MCF 10A (cell line): ENCODE measurements at regions not wholly inside any gene's neighbourhood (a gene's known extent, or its start where the extent isn't known, plus 50 kb on each side); places are given as distances from the start of the nearest gene placed in this dataset.

Experiments used
- BruUV-seq: library from RNA; stranded (reverse); fragments of 400-500 nt; replicated peaks from 2 replicates; lab custom pipeline; 2021; lab: Mats Ljungman, UMichigan
- CTCF ChIA-PET: fragments of 300-600 bp; sonication (Branson Sonifier 250); formaldehyde crosslinking; extraction: SDS; loops from one replicate; lab custom pipeline; 2021; ENCODE audit warnings: antibody characterized with exemption, inconsistent platforms; lab: Yijun Ruan, JAX
- POLR2A ChIA-PET: fragments of 300-600, 350-650 bp; sonication (Branson Sonifier 250); formaldehyde crosslinking; extraction: SDS; loops from one replicate; lab custom pipeline; 2020; ENCODE audit warnings: antibody characterized with exemption, inconsistent platforms; lab: Yijun Ruan, JAX
- DNase-seq: peaks from one replicate; pipeline ENCODE4 v3.0.0-alpha.2; 2018; ENCODE audit not compliant: unreplicated experiment
- H3K27ac Mint-ChIP-seq: one replicate; pipeline ENCODE4 v1.8.0; 2022; ENCODE audit warnings: mild to moderate bottlenecking, low read depth, mixed read lengths; ENCODE audit not compliant: unreplicated experiment
- H3K27me3 Mint-ChIP-seq: one replicate; pipeline ENCODE4 v1.8.0; 2022; ENCODE audit warnings: mixed read lengths; ENCODE audit not compliant: insufficient read depth, unreplicated experiment
- H3K36me3 Mint-ChIP-seq: one replicate; pipeline ENCODE4 v1.8.0; 2022; ENCODE audit warnings: mild to moderate bottlenecking, moderate library complexity, mixed read lengths; ENCODE audit not compliant: insufficient read depth, unreplicated experiment
- H3K4me1 Mint-ChIP-seq: one replicate; pipeline ENCODE4 v1.8.0; 2022; ENCODE audit warnings: mixed read lengths; ENCODE audit not compliant: insufficient read depth, unreplicated experiment
- H3K4me3 Mint-ChIP-seq: one replicate; pipeline ENCODE4 v1.8.0; 2022; ENCODE audit warnings: mild to moderate bottlenecking, moderate library complexity, mixed read lengths; ENCODE audit not compliant: unreplicated experiment
- H3K9me3 Mint-ChIP-seq: one replicate; pipeline ENCODE4 v1.8.0; 2022; ENCODE audit warnings: mixed read lengths; ENCODE audit not compliant: unreplicated experiment
- intact Hi-C: fragments of 100-400 bp; cut with micrococcal nuclease; formaldehyde crosslinking; loops from 2 replicates; pipeline ENCODE4 v1.14.1; 2022
- TF ChIP-seq, protein P1 (sequence below): fragments of 200-600 bp; IDR thresholded peaks from one replicate; pipeline ENCODE4 v1.8.0; 2022; ENCODE audit warnings: antibody characterized with exemption, mild to moderate bottlenecking; ENCODE audit not compliant: unreplicated experiment

GRCh38 chr11:104781719-104782376 lies 116.4 kb downstream of the CASP12 start:
- peaks cover 11% of the 10 kb centered on the region for H3K9me3 Mint-ChIP-seq
- no peak for DNase-seq
- POLR2A ChIA-PET, result no interaction called here
- H3K4me3 Mint-ChIP-seq, result no peak overlapping the region
- no peaks in the 10 kb centered on the region for H3K4me1 Mint-ChIP-seq
- BruUV-seq, result no TSS peak
- H3K27ac Mint-ChIP-seq, result no peak overlapping the region
- H3K27me3 Mint-ChIP-seq, result no peaks in the 10 kb centered on the region
- intact Hi-C loops, result no loop called here
- CTCF ChIA-PET, result no interaction called here
- TF ChIP-seq, protein P1, sequence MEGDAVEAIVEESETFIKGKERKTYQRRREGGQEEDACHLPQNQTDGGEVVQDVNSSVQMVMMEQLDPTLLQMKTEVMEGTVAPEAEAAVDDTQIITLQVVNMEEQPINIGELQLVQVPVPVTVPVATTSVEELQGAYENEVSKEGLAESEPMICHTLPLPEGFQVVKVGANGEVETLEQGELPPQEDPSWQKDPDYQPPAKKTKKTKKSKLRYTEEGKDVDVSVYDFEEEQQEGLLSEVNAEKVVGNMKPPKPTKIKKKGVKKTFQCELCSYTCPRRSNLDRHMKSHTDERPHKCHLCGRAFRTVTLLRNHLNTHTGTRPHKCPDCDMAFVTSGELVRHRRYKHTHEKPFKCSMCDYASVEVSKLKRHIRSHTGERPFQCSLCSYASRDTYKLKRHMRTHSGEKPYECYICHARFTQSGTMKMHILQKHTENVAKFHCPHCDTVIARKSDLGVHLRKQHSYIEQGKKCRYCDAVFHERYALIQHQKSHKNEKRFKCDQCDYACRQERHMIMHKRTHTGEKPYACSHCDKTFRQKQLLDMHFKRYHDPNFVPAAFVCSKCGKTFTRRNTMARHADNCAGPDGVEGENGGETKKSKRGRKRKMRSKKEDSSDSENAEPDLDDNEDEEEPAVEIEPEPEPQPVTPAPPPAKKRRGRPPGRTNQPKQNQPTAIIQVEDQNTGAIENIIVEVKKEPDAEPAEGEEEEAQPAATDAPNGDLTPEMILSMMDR, result no peak
- H3K36me3 Mint-ChIP-seq, result no peaks in the 10 kb centered on the region

DNA sequence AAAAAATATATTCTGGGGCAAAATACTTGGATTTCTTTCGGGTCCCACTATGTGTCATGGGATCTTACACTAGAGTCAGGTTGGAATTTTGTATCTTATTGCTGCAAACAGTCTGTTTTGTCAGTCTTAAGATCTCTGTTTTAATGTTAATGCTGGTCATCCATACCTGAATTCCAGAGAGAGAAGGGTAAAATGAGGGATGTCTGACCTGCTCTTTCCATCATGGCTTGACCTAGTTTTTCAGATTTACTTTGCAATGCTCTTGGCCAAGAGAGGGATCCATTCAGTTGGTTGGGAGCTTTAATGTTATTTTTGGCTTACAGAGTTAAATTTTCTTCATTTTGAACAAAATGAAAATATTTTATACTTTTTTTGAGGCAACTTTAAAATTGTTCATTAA lies 117.2 kb downstream of the CASP12 start:
- no peak overlapping the region for H3K4me3 Mint-ChIP-seq
- DNase-seq, result no peak
- no peak overlapping the region for H3K27ac Mint-ChIP-seq
- no peaks in the 10 kb centered on the region for H3K4me1 Mint-ChIP-seq
- H3K27me3 Mint-ChIP-seq, result no peaks in the 10 kb centered on the region
- TF ChIP-seq, protein P1, result no peak
- H3K9me3 Mint-ChIP-seq, result peaks cover 20% of the 10 kb centered on the region
- no peaks in the 10 kb centered on the region for H3K36me3 Mint-ChIP-seq
- CTCF ChIA-PET, result no interaction called here
- POLR2A ChIA-PET, result no interaction called here
- intact Hi-C loops, result no loop called here
- BruUV-seq, result no TSS peak

DNA sequence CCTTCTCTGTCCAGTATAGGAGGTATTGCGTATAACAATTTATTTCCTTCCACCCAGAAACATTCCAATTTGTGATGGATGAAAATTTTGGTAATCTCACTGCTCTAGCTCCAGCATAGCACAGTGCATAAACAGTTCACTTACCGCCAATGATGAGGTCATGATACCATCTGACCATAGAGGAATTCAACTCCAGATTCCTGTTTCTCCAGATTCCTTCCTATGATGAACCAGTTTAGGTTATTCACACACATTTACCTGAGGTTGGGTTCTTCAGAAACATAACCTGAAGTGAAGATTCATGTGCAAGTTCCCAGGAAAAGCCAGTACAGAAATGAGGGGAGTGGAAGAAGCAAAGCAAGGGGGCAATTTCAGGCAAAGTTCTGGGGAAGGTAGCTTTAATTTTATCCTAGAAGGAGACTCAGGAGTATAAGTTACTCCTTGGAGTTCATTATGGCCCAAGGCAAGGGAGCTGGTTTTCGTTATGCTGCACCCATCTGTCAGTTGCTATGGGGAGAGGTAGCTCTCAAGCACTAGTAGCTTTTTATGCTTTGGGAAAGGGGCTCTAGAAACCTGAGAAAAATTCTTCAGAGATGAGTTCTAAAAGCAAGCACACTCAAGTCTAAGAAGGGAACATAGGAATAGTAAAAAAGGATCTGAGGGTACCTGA lies 121.6 kb downstream of the CASP12 start:
- H3K36me3 Mint-ChIP-seq, result no peaks in the 10 kb centered on the region
- TF ChIP-seq, protein P1, result no peak

DNA sequence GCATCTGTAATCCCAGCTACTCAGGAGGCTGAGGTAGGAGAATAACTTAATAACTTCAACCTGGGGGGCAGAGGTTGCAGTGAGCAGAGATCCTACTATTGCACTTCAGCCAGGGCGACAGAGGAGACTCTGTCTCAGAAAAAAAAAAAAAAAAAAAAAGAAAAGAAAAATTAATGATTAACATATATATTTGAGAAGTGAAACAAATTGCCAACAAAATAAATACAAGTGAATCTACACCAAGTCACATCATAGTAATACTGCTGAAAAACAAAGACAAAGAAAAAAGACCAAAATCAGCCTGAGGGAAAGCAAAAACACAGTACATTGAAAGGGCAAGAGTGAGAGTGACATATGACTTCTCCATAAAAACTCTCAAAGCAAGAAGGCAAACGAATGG lies 123.7 kb downstream of the CASP12 start:
- BruUV-seq, result no TSS peak
- peaks cover 23% of the 10 kb centered on the region for H3K9me3 Mint-ChIP-seq
- POLR2A ChIA-PET, result no interaction called here
- no peaks in the 10 kb centered on the region for H3K36me3 Mint-ChIP-seq
- no peak overlapping the region for H3K27ac Mint-ChIP-seq
- no peak overlapping the region for H3K4me3 Mint-ChIP-seq
- no peak for DNase-seq
- intact Hi-C loops, result no loop called here
- peaks cover 7% of the 10 kb centered on the region for H3K4me1 Mint-ChIP-seq
- H3K27me3 Mint-ChIP-seq, result no peaks in the 10 kb centered on the region
- TF ChIP-seq, protein P1, result no peak
- CTCF ChIA-PET, result no interaction called here

More for the DNA sequence above, 121.6 kb downstream of the CASP12 start:
- Mint-ChIP-seq H3K27me3 (no peaks in the 10 kb centered on the region), H3K27ac (no peak overlapping the region), H3K4me3 (no peak overlapping the region), H3K4me1 (peaks cover 7% of the 10 kb centered on the region), H3K9me3 (peaks cover 31% of the 10 kb centered on the region)
- POLR2A ChIA-PET, result interaction anchor here (0.5 to 0.6 kb wide), 5 partner anchors 76 to 621 kb away, joined by 3 read pairs; no protein-coding TSS in a partner anchor
- no peak for DNase-seq
- CTCF ChIA-PET, result no interaction called here
- BruUV-seq, result no TSS peak
- intact Hi-C loops, result no loop called here
